GM21381 (cell line): ENCODE measurements at regions not wholly inside any gene's neighbourhood (a gene's known extent, or its start where the extent isn't known, plus 50 kb on each side); places are given as distances from the start of the nearest gene placed in this dataset.
A peak's percentile ranks its signal among the peaks of the same experiment; 100 is the strongest.

Experiments
- ATAC-seq: cut with Tn5 transposase; IDR thresholded peaks from one replicate; pipeline ENCODE4 v1.9.1; 2021; ENCODE audit warnings: mild to moderate bottlenecking, moderate library complexity; ENCODE audit not compliant: unreplicated experiment

- ATAC-seq: peak; percentile 92
These were observed 76.6 kb upstream of the MAP4K3 start for GRCh38 chr2:39513641-39514094.

GRCh38 chr2:39514825-39515224 is 77.7 kb upstream of the MAP4K3 start:
- ATAC-seq: no peak

- ATAC-seq: no peak
These were observed 78.3 kb upstream of the MAP4K3 start for GRCh38 chr2:39515273-39515896.

DNA sequence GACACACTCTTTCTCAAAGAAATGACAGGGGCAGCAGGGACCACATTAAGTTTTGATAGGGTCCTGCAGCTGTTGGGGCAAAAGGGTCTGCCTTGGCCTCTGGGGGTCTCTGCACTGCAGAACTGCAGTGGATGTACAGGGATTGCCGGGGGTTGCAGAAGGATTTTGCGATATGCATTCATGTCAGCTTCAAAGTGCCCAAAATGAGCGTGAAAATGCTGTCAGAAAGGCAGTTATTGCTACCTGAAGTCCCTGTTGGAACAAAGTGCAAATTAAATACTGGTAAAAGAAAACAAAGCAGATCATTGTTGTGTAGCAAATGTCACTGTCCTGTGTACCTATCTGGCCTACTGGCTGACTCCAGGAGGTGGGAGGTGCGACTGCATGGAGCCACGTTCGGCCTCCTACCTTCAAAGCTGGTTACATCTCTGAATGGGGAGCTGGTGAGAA is 78.8 kb upstream of the MAP4K3 start:
- ATAC-seq: no peak

- no peak for ATAC-seq
These were observed 79.4 kb upstream of the MAP4K3 start for GRCh38 chr2:39516347-39517101.

DNA sequence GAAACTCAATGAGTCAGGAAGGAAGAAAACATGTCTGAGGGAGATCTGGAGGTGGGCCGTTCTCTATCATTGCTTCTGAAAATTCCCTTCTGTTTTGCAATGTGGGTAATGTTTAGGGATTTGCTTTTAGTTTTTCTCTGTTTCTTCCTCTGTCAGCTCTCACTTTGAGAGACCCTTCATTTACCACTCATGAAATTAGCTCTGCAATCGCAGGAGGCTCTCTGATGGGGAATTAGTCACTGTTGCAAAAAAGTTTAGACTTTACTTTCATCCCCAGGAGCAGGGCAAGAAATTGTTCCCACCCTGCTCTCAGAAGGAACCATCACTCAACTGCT is 80.0 kb upstream of the MAP4K3 start:
- ATAC-seq: no peak

DNA sequence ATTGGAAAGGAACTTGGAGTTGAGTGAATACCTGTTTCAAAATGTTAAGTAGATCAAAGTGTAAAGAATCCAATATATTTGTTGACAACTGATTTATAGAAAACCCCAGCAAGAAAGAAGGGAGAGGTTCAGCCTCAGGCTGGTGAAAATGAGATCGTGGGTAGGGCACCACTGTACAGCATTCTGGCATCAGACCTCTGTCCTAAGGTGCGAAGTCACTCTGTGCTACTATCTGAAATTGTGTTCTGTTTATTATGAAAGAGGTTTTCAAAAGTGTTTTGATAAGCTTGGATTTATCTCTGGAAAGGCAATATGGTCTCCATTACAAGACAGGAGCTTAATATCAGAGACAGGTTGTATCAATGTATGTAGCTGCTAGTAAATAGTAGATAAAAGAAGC is 80.5 kb upstream of the MAP4K3 start:
- ATAC-seq: no peak

GRCh38 chr2:39519886-39520285 is 82.8 kb upstream of the MAP4K3 start:
- no peak for ATAC-seq

DNA sequence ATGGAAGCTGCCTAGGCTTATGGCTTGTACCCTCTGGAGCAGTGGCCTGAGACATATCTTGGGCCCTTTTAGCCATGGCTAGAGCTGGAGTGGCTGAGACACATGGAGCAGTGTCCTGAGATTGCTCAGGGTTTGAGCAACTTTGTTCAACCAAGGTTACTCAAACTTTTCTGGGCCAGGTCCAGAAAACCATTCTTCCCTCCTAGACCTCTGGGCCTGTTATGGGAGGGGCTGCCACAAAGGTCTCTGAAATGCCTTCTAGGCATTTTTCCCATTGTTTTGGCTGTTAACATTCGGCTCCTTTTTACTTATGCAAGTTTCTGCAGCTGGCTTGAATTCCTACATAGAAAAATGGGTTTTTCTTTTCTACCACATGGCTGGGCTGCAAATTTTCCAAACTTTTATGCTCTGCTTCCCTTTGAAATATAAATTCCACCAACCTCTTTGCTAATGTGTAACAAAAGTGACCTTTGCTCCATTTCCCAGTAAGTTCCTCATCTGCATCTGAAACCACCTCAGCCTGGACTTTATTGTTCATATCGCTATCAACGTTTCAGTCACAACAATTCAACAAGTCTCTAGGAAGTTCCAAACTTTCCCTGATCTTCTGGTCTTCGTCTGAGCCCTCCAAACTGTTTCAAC is 84.9 kb upstream of the MAP4K3 start:
- ATAC-seq: no peak

- no peak for ATAC-seq
These were observed 85.4 kb upstream of the MAP4K3 start for GRCh38 chr2:39522518-39522877.

- ATAC-seq: no peak
These were observed 86.4 kb upstream of the MAP4K3 start for GRCh38 chr2:39523308-39524044.

GRCh38 chr2:39524061-39524460 is 87.0 kb upstream of the MAP4K3 start:
- ATAC-seq: no peak

DNA sequence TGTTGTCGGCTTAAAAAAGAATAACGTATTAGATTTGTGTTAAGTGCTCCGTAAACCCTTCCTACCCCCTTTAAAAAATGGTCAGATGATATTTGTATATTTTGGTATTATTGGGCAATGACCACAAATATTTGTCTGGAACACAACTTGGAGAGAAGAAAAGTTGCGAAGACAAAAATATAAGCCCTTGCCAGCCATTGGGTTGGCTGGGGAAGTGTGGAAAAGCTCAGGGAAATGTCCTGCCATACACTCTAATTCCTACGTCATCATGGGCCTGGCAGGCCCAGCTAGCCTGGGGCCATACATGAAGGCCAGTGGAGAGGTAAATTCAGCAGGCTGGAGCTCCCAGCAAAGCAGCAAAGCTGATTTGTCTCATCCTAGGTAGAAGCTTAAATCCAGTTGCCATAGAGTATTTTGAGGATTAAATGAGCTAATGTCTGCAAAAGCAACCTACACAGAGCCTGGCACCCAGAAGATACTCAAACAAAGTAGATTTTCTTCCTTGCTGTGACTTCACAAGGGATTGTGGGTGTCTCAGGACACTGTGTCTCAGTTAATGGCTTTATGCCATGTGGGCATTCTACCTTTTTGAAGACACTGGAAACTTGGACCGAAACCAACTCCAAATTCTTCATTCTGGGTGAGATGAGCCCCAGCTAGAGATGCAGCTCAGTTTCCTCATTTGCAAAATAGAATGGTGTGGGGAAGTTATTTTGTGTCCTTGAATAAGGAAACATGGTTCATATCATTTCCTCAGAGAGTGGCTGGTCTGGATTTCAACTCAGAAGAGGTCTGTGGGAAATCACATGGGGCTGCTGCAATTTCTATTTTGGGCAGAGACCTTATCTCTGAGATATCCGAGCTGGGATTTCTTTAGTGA is 87.9 kb upstream of the MAP4K3 start:
- peak; percentile 6 for ATAC-seq

DNA sequence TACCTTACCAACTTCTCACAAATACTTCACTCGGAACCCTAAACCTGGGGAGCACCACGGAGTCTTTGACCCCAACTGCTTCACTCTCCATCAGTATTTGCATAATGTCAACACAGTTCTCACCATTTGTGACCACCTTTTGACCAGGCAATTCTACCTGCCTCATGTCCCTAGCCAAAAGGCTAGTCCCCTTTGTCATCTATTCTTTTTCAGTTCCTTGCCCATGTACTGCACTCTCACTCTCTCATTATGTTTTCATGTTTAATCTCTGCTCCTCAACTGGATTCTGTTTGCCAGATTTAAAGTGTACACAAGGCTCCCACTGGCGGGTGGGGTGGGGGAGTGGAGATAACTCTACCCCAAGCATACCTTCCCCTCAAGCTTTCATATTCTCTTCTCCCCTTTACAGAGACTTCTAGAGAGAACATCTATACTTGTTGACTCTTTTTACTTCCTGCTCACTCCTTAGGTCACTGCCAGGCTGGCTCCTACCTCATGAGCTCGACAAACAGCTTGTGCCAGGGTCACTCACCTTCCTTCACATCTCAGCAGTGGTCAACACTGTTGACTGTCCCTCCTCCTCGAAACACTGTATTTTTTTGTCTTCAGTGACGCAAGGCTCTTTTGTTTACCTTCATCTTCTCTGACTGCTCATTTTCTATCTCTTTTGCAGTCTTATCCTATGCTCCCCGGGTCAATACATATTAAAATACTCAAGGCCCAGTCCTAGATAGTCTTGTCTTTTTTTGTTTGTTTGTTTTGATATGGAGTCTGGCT is 88.7 kb upstream of the MAP4K3 start:
- ATAC-seq: peak; percentile 41

DNA sequence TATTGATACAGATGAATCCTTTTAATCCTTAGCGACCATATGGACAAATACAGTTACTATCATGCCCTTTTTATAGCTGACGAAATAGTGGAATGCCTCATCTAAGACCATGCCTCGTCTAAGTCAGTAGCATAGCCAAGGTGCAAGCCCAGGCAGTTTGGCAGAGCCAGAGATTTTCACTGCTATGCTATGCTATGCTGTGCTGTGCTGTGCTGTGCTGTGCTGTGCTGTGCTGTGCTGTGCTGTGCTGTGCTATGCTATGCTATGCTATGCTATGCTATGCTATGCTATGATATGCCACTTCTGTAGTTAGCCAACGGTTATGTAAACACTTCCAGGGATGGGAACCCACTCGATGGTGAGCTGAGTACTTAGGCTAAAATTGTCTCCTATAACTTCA is 91.6 kb upstream of the MAP4K3 start:
- no peak for ATAC-seq

DNA sequence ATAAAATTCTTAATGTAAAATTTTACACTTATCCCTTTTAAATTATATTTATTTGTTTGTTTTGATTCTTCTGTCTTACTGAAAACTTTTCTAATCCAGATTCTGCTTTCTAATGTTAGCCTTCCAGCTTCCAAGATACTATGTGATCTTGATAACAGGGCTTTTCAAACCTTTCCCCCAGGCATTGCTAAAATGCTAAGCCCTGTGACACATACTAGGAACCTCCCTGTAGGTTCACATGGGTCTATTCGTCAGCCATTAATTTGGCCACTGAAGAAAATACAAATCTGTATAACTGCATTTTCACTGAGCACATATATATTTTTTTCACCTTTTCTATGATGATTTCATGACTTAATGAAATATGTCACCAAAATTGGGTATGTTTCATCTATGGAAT is 92.8 kb upstream of the MAP4K3 start:
- no peak for ATAC-seq

- no peak for ATAC-seq
These were observed 93.4 kb upstream of the MAP4K3 start for GRCh38 chr2:39530411-39530866.

- no peak for ATAC-seq
These were observed 94.2 kb upstream of the MAP4K3 start for GRCh38 chr2:39531220-39531777.

- no peak for ATAC-seq
These were observed 95.8 kb upstream of the MAP4K3 start for GRCh38 chr2:39532933-39533332.
